NCI-H2227 treated with DMSO at 0.1 percent for 48 hours (cell line): ENCODE measurements at regions not wholly inside any gene's neighbourhood (a gene's known extent, or its start where the extent isn't known, plus 50 kb on each side); places are given as distances from the start of the nearest gene placed in this dataset.
"Not testable (repeated sequence)": the region's sequence is repeated elsewhere in the genome, so short reads cannot be mapped to it uniquely, and the experiment has no call there.

ENCODE experiments used
- DNase-seq: peaks from one replicate; lab custom pipeline; 2025; lab: John Stamatoyannopoulos, UW

DNA sequence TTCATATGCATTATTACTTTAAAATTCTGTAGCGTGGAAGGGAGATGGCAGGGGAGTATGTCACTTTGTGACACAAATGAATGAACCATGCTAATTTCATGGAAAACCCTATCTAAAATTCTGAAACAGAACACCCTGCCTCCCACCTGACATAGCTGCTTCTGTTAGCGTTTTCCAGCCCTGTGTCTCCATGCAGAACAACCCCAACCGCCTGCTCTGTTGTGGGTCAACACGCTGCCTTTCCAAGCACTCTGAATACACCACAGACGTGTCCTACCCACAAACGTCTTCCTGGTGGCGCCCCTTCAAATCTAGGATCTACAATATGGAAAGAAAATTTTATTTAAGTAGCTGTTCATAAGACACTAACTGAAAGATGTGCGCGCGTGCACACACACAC, 238.6 kb downstream of the TRIML1 start:
- no peak for DNase-seq

DNA sequence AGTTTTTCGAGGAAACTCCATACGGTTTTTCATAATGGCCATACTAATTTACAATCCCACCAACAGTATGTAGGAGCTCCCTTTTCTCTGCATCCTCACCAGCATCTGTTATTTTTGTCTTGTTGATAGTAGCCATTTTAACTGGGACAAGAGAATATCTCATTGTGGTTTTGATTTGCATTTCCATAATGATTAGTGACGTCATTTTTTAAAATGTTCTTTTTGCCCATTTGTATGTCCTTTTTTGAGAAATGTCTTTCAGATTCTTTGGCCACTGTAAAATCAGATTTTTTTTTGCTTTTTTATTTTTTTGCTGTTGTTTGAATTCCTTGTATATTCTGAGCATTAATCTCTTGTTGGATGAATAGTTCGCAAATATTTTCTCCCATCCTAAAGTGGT, 243.9 kb downstream of the TRIML1 start:
- DNase-seq, result no peak

DNA sequence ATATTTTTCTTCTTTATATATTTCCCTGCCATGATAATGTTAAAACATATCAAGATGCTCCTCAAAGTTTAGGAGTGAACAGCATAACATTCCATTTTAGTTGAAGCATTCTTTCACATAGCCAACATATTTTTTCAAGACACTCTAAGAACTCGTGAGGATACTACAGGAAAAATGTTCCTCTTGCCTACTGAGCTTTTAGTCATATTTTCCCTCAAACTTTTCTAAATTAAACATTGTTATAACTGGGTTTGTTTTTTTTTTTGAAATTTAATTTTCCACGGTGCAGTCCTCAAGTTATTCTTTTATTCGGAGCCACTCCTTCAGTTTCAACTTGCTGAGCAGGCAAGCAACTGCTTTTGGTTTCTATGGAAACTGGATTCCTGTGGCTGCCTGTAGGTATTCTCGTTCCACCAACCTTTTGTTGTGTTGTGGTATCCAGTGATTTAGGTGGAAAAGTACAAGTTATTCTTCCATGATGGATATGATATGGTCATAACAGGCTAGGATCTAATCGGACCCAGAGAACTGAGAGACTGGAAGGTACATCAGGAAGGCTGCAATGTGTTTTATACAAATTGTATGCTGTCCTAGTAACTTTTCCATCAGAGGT, 248.0 kb downstream of the TRIML1 start:
- DNase-seq, result no peak

DNA sequence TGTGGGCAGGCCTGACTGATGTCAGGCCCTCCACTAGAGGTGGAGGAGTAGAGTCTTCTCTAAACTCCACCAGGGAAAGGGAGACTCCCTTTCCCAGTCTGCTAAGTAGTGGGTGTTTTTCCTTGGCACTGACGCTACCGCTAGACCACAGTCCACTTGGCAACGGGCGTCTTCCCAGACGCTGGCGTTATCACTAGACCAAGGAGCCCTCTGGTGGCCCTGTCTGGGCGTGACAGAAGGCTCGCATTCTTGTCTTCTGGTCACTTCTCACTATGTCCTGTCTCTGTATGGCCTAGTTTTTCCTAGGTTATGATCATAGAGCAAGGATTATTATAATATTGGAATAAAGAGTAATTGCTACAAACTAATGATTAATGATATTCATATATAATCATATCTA, 252.1 kb downstream of the TRIML1 start:
- not testable (repeated sequence) for DNase-seq

DNA sequence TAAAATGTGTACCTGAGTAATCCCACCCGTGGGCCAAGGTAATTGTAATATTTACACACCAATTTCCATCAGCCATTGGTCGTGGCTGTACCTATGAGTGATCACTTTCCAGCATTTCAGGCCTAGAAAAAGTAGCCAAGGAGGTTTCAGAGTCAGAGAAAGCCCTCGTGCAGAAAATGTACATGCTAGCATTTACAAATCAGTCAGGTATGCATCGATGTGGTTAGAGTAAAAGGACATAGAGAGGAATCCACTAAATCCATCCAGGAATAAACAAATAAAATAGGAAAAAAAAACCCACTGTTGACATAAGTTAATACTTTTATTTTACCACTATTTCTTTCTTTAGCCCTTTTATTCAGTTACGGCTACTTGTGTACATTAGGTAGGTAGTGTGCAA, 256.8 kb downstream of the TRIML1 start:
- no peak for DNase-seq

DNA sequence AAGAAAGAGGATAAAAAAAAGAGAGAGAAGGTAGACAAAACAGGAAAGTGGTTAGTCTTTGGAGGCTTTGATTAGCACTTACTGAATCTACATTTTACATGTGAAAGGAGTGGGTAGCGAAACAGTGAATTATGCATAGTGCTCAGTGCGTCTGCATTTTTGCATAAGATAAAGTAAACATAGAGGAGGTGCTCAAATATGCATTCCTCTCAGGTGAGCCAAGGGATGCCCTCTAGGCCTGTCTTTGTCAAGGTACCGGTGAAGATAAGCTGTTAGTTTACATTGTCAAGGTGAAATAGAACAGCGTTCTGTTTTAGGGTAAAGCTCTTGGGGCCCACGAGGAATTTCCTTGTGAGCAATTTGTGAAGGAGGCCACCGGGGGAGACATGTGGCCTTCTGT, 260.6 kb downstream of the TRIML1 start:
- no peak for DNase-seq

DNA sequence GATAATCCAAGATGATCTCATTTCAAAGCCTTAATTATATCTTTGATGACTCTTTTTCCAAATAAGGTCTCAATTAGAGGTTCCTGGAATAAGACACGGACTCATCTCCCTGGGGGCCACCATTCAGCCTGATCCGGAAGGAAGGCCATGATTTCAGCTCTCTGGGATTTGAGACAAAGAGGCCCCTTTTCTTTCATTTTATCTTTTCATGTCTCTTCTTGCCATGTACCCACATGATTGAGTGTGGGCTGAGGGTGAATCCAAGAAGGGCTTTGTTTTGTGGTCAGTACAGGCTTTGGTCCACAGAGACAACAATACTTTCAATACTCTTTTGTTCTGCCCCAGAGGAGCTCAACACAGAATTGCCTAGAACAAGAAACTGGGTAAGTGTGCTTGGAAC, 261.2 kb downstream of the TRIML1 start:
- no peak for DNase-seq

DNA sequence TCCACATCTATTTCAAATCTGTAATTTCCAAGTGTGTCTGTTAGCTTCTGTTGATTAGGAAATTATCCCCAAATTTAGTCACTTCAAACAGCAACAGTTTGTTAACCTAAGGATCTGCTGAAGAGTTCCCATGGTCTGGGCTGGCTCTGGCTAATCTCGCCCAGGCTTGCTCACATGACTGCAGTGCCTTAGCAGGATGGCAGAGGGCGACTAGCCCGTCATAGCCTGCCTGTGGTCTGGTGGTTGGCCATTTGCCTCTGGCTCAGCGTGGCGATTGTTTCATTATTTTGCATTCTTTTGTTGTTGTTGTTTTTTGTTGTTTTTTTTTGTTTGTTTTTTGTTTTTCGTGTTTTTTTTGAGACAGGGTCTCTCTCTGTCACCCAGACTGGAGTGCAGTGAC, 264.0 kb downstream of the TRIML1 start:
- no peak for DNase-seq

DNA sequence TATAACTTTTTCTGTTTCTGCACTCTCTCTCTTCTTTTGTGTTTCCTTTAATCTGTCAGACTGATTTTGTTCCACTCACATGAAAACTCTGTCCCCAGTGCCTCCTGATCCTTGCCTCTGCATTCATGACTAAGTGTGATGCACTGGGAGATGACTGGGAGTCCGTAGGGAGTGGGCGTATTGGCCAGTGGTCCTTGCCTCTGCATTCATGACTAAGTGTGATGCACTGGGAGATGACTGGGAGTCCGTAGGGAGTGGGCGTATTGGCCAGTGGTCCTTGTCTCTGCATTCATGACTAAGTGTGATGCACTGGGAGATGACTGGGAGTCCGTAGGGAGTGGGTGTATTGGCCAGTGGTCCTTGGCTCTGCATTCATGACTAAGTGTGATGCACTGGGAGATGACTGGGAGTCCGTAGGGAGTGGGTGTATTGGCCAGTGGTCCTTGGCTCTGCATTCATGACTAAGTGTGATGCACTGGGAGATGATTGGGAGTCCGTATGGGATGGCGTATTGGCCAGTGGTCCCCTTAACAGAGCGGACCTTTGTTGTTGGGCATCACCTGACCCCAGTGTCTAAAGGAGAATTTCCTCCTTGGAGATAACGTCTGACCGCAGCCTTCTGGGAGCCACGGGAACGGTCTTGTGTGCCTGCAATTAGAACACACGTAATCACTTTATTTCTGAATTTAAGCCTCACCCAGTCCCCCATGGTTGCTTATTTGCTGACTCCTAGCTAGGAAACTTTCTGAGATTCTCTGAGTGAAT, 266.0 kb downstream of the TRIML1 start:
- DNase-seq, result not testable (repeated sequence)

DNA sequence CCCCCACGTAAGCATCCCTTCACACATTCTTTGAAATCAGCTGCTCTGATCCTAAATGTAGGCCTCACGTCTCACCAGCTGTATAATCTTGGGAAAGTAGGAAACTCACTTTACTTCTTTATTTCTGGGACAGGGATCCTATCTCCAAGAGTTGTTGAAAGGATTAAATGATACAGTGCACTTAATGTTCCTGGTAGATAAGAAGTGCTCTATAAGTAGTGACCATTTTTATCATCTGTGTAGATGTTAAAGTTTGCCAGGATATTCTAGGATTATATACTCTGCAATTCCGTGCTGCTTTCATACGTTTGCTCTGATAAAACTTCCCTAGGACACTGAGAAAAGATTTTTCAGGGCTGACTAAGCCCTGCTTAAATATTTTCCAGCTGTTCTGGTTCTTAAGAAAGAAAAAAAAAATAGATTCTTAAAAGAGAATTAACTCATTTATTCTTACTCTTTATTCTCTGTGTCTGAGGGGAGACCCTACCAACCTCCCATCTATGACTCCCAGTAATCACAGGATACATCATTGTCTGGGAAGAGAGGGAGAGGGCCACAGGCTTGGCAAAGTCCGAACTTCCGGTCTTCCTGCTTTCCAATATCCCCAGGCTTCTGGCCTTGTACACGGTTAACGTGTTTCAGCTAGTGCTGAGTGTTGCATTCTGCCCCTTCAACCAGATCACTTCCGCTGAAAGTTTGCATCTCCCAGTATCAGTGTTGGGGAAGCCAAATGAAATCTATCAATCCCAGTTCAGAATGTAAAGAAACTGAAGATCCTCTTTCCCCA, 269.2 kb downstream of the TRIML1 start:
- DNase-seq, result no peak

DNA sequence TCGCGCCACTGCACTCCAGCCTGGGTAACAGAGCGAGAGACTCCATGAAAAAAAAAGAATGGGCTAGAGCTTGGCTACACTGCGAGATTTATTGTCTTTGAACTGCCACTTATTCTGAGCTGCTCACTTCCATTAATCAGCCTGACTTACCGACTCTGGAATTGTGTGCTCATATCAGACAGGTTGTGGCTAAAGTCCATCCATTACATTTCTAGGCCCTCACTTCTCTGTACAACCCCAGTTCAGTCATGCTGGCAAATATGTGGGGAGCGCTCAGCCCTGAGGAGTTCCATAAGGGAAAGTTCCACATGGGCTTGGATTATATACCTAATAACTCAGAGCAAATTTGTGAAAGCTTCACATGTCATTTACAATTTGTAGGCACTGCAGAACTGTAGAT, 270.6 kb downstream of the TRIML1 start:
- no peak for DNase-seq

DNA sequence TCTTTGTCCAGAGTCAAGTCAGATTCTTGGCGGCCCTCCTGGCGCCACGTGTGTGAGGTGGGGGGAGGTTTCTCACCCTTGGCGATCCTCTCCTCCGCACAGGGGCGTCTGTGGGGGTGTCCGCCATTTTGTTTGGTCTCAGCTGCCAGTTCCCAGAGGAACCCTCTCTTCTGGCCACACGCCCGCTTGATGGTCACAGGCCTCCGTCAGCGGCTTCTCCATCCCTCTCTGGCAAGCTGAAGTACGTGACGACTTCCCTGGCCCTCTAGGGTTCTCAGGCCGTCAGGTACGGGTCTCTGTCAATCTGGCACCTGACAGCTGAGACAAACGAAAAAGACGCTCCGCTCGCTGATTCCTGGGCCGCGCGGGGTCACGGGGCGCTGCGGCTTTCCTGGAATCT, 272.6 kb downstream of the TRIML1 start:
- no peak for DNase-seq

DNA sequence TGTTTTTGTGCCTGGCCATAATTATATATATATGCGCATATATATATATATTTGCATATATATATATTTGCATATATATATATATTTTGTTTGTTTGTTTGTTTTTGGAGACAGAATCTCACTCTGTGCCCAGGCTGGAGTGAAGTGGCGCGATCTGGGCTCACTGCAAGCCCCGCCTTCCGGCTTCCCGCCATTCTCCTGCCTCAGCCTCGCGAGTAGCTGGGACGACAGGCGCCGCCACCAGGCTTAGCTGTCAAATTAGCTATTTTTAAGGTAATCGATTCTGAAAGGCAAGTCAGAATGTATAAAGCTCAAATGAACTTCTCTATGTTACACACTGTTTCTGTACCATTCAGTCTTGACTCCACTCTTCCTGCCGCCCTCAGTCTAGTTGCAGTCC, 273.3 kb downstream of the TRIML1 start:
- DNase-seq, result no peak

DNA sequence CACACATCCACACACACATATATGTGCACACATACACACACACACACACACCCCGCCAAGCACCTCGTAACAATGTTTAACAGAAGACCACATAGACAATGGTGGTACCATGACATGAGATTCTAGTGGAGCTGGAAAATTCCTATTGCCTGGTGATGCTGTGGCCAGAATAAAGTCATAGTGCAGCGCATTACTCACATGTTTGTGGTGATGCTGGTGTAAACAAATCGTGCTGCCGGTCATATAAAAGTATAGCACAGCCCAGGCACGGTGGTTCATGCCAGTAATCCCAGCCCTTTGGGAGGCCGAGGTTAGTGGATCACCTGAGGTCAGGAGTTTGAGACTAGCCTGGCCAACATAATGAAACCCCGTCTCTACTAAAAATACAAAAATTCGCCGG, 275.2 kb downstream of the TRIML1 start:
- no peak for DNase-seq

DNA sequence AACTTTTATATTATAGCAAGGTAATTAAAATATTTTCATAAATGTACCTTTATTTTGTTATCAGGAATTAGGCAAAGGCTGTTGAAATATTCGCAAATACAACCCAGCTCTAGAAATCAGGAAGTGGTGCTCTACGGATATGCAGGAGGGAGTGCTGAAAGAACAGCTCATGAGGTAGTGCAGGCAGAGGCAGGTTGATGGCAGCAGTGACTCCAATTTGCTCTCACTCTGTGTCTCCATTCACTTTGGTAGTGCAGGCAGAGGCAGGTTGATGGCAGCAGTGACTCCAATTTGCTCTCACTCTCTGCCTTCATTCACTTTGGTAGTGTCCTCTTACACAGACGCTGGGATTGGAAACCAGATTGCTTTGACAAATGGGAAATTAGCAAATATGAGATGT, 277.9 kb downstream of the TRIML1 start:
- DNase-seq, result no peak

DNA sequence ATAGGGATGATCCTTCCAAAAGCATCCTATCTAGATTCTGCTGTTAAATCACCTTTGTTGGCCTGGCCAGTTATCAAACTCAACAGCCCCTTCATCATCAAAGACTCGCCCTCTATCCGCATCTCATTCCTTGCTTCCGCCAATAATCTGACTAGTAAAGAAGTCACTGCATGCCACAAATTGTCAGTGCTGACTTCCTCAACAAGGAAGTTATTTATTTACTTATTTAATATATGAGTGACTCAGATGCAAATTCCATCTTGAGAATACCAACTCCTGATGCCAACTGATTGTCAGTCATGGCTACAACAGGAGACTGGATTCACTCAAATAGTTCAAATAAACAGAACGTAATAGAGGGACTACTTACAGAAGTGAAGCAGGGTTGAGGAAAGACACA, 283.8 kb downstream of the TRIML1 start:
- no peak for DNase-seq

DNA sequence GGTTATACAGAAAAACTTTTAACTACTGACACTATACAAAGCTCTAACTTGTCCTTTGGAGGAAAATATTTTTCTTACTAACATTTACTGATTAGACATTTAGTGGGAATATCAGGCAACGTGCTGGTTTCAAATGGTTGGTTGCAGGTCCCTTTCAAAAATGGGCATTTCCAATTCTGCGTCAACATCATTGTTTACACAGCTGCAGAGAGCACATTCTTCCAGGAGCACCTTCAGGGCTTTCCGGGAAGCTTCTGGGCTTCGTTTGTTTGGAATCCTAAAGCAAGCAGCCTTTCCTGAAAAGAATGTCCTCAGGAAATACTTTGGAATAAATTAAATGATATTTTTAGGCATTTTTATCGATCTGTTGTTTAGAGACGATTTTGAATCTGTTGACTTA, 289.7 kb downstream of the TRIML1 start:
- no peak for DNase-seq

DNA sequence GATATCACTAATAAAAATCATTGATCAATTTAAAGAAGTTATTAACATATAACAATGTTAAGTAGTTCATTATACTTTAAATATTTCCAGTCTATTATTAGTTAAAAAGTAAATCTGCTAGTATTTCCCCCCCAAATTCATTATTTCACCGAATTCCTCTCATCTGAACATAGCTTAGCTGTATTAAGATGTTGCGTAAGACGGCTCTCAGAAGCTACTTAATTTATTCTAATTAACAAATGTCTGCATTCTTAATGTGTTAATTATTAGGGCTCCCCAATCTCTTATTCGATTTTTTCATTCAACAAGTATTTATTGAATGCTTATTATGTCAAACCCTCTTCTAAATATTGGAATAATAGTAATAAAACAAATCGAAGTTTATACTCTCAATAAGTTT, 290.7 kb downstream of the TRIML1 start:
- no peak for DNase-seq

DNA sequence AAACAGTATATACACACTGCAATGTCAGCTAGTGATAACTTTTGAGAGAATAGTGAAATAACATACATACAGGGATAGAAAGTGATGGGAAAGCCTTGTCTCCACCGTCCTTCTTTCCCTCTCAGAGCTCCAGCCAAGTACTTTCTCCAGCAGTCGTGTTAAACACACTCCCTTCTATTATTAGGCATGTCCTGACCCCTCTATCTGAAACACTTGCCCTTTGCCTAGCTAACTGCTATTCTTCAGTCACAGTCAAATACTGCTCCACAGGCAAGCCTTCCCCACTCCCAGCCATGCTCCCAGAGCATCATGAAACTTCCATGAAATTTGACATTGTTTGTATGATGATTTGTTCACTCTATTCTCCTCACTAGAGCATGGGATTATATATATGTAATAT, 291.1 kb downstream of the TRIML1 start:
- DNase-seq, result no peak

DNA sequence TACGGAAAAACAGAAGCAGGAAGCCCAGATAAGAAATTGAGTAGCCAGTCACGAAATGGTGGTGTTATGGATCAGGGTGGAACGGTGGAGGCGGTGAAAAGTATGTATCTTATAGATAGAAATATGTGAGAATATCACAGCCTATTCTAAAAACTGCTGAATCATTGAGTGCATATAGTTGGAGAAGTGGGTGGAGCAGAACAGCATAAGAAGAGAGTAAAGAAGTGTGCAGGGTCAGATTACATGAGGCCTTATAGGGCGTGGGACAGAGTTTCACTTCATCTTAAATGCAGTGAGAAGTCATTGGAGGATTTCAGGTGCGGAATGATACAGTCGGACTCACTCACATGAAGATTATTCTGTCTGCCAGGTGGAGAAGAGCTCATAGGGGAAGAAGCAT, 293.1 kb downstream of the TRIML1 start:
- no peak for DNase-seq

DNA sequence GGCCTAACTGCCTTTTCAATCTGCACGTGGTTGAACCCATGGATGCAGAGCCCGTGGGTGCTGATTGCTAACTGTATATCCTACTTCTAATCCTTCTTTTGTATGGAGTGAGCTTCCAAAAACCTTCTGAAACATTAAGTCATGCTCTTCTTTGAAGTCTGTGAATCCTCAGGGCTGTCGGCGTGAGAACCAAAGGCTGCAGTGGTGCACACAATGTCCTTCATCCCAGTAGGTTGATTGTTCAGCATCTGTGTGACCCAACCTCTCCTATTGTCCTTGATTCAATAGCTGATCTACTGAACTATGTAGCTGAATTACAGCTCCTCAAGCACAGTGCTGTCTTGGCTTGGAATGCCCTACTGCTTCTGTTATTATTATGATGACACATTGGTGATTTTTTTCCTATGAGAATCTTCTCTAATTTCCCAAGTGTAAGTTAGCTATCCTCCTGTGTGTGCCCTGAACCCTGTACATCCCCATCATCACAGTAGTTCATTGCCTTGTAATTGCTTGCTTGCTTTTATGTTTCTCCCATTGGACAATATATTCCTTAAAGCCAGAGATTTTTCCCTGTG, 294.6 kb downstream of the TRIML1 start:
- DNase-seq, result no peak

DNA sequence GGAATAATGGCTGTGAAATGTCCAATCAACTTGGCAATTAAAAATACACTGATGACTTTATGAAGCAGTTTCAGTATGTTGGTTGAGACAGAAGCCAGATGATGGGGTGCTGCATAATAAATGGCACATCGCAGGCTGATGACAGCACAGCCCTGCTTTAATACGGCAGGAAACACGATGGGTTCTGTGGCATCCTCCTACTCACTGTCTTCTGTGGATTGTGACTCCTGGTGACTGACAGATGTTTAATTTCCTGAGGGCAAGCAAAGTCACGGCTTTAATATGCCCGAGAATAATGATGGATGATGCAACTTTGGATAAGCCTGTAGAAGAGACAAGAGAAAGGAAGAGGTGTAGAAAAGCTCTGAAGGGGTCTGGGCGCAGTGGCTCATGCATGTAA, 295.4 kb downstream of the TRIML1 start:
- no peak for DNase-seq

DNA sequence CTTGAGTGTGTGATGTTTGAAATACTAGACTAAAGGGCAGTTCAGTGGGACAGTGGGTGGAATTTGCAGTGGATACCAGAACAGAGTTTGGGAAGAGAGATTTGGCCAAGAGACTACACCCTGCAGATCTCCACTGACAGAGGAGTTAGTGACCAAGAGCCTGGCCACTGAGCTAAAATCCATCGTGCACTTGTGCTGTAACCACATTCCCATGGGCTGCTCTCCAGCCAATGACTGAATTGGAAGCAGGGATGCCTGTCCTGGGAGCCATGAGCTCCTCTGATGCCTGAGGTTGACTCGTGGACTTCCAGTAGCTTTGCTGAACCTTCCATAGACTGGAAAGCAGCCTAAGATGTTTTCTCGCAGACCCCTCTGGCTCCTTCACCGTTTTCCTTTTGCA, 296.1 kb downstream of the TRIML1 start:
- no peak for DNase-seq
